Tibial nerve (tissue), 4 donors: ENCODE measurements at regions not wholly inside any gene's neighbourhood (a gene's known extent, or its start where the extent isn't known, plus 50 kb on each side); places are given as distances from the start of the nearest gene placed in this dataset.

Experiments used
- DNase-seq, 2 donors: peaks; one replicate each; pipeline ENCODE4 v3.0.0-alpha.2; 2019; ENCODE audit warnings: low spot score in 2 of 2
- H3K27ac ChIP-seq, 4 donors: fragments of 200-600 bp; sonication (generic) in 3 of 4; one replicate each; pipeline ENCODE4 v1.5.1; 2017 to 2019; ENCODE audit warnings: mild to moderate bottlenecking in 1 of 4
- H3K27me3 ChIP-seq, 2 donors: fragments of 200-600 bp; sonication (generic) in 1 of 2; one replicate each; pipeline versions ENCODE4 v1.5.1 to v1.6.0; 2017 to 2019
- H3K36me3 ChIP-seq, 3 donors: fragments of 200-600 bp; sonication (generic); one replicate each; pipeline ENCODE4 v1.5.1; 2018 to 2019
- H3K4me1 ChIP-seq, 4 donors: fragments of 200-600 bp; sonication (generic) in 3 of 4; one replicate each; pipeline ENCODE4 v1.5.1; 2017 to 2019
- H3K4me3 ChIP-seq, 4 donors: fragments of 200-600 bp; sonication (generic) in 3 of 4; one replicate each; pipeline ENCODE4 v1.5.1; 2017 to 2019; ENCODE audit warnings: mild to moderate bottlenecking in 1 of 4, moderate library complexity in 1 of 4
- H3K9me3 ChIP-seq, 4 donors: fragments of 200-600 bp; sonication (generic) in 3 of 4; one replicate each; pipeline ENCODE4 v1.5.1; 2017 to 2019
- EP300 ChIP-seq, 2 donors: sonication (generic); formaldehyde crosslinking; IDR thresholded peaks; one replicate each; pipeline ENCODE4 v1.6.1; 2017; ENCODE audit warnings: antibody characterized with exemption in 2 of 2, mild to moderate bottlenecking in 1 of 2
- POLR2A ChIP-seq, 2 donors: fragments of 450-650 bp; IDR thresholded peaks; one replicate each; pipeline ENCODE4 v1.6.1; 2017; ENCODE audit warnings: antibody characterized with exemption in 2 of 2, mild to moderate bottlenecking in 2 of 2, moderate library complexity in 2 of 2
- WGBS, 2 donors: methylation state at CpG; one replicate each; pipeline ENCODE4 v1.1.5; 2018; 5-methylcytosine and 5-hydroxymethylcytosine counted together
- TF ChIP-seq, protein P1 (sequence below), 5 experiments: fragments of 200-600 bp in 3 of 5; fragments of 450-650 bp in 2 of 5; sonication (generic) in 3 of 5; IDR thresholded peaks; one replicate each; pipeline ENCODE4 v1.5.1; 2016 to 2019; ENCODE audit warnings: antibody characterized with exemption in 5 of 5, mild to moderate bottlenecking in 3 of 5, moderate library complexity in 2 of 5

DNA sequence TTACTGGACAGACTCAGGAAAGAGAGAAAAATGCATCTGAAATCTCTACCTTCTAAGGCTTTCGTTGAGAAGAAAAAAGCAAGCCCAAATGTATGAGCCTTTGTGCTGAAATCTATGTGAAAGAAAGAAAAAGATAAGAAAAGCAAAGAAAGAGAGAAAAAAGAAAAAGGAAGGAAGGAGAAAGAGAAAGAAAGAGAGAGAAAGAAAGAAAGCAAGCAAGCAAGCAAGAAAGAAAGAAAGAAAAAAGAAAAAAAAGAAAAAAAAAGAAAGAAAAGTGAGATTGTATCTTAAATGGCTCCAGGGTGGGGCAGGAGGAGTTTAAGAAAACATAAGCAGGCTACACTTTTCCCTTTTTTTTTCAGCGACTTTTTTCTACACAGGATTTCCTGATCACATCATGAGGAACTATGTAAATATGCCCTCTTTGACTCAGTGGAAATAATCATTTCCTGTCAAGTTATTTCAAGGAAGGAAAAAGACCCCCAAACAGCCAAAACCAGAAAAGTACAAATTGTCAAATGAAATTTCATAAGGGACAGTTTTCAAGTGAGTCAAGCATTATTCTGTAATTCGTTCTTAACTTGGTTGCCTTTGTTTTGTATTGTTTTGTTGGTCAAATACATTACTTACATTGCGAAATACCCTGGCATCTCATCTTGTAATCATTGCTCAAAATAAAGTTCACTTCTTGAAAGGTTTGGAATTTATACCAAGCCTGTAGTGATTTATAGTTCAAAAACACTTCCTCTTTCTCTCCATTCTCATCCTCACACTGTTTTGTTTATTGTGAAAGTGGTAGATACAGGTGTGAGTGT lies 79.5 kb upstream of the RNF217 start:
- TF ChIP-seq POLR2A (IDR thresholded peaks at IDR 0.05) (no peak), EP300 (IDR thresholded peaks at IDR 0.05) (no peak)
- TF ChIP-seq, protein P1, sequence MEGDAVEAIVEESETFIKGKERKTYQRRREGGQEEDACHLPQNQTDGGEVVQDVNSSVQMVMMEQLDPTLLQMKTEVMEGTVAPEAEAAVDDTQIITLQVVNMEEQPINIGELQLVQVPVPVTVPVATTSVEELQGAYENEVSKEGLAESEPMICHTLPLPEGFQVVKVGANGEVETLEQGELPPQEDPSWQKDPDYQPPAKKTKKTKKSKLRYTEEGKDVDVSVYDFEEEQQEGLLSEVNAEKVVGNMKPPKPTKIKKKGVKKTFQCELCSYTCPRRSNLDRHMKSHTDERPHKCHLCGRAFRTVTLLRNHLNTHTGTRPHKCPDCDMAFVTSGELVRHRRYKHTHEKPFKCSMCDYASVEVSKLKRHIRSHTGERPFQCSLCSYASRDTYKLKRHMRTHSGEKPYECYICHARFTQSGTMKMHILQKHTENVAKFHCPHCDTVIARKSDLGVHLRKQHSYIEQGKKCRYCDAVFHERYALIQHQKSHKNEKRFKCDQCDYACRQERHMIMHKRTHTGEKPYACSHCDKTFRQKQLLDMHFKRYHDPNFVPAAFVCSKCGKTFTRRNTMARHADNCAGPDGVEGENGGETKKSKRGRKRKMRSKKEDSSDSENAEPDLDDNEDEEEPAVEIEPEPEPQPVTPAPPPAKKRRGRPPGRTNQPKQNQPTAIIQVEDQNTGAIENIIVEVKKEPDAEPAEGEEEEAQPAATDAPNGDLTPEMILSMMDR (IDR thresholded peaks at IDR 0.05): no peak
- DNase-seq: no peak
- H3K4me3 ChIP-seq: no peak overlapping the region

GRCh38 chr6:124885171-124885570 lies 77.1 kb upstream of the RNF217 start:
- Histone ChIP-seq H3K4me3 (no peak overlapping the region), H3K4me1 (peaks cover 0 to 31% (median 4%) of the 10 kb centered on the region in 4 donors), H3K27me3 (no peaks in the 10 kb centered on the region), H3K9me3 (no peaks in the 10 kb centered on the region), H3K27ac (no peak overlapping the region), H3K36me3 (no peaks in the 10 kb centered on the region)
- no peak for DNase-seq
- WGBS, 2 donors: 87 to 95% methylated on average over 2 of the region's 2 CpGs
- TF ChIP-seq POLR2A (IDR thresholded peaks at IDR 0.05) (no peak), EP300 (IDR thresholded peaks at IDR 0.05) (no peak)
- TF ChIP-seq, protein P1 (IDR thresholded peaks at IDR 0.05): no peak

More for the DNA sequence above, 79.5 kb upstream of the RNF217 start:
- H3K4me1 ChIP-seq: peaks cover 0 to 18% (median 4%) of the 10 kb centered on the region in 4 donors
- no peaks in the 10 kb centered on the region for H3K9me3 ChIP-seq
- WGBS, 2 donors: 34 to 37% methylated on average over 4 of the region's 4 CpGs
- no peaks in the 10 kb centered on the region for H3K36me3 ChIP-seq
- H3K27me3 ChIP-seq: no peaks in the 10 kb centered on the region
- H3K27ac ChIP-seq: peak overlapping the region in 1 of 4 donors; percentile 52

- no peak for DNase-seq
- Histone ChIP-seq H3K4me3 (no peak overlapping the region), H3K36me3 (no peaks in the 10 kb centered on the region), H3K9me3 (no peaks in the 10 kb centered on the region), H3K27me3 (no peaks in the 10 kb centered on the region), H3K4me1 (peaks cover 0 to 17% (median 0%) of the 10 kb centered on the region in 4 donors), H3K27ac (no peak overlapping the region)
- WGBS, 2 donors: 66 to 71% methylated on average over 10 of the region's 10 CpGs
- TF ChIP-seq POLR2A (IDR thresholded peaks at IDR 0.05): no peak
- TF ChIP-seq, protein P1 (IDR thresholded peaks at IDR 0.05): no peak
- TF ChIP-seq EP300 (IDR thresholded peaks at IDR 0.05): no peak
These were observed 74.2 kb upstream of the RNF217 start for GRCh38 chr6:124887872-124888580.

DNA sequence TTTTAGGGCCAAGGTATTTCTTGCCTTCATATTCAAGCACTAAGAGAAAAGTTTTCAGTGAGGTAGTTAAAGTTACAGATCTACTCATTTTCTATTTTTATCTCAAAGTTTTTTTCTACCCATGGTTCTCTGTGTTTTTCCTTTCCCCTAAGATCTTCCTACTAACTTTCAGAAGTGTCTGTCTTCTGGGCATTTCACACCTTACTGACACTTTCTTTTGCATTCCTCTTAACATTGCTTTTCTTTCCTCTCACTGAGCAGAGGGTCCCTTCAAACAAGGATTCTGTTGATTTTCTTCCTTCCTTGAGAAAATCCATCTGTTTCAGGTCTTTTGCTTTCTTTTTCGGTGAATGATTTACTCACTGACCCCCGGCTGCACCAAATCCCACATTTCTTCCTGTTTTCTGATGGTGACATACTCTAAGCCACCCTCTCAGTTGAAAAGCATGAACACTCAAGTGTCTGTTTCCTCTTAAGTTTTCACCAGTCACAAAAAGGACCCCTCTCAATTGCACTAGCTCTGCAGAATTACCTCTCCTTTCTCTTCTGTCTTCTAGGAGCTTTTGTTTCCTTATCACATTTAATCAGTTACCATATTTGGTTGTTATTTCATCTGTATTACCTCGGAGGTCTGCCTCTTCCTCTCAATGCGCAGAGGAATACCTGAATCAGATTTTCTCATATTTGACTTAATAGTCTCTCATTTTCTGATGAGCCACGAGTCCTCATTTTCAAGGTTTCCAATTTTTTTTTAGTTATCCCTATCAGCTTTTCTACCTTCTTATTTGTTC lies 73.5 kb upstream of the RNF217 start:
- 38 to 49% methylated on average over 5 of the region's 5 CpGs for WGBS, 2 donors
- Histone ChIP-seq H3K27ac (no peak overlapping the region), H3K27me3 (no peaks in the 10 kb centered on the region)

More for the DNA sequence above, 73.5 kb upstream of the RNF217 start:
- H3K4me1 ChIP-seq: peaks cover 0 to 13% (median 0%) of the 10 kb centered on the region in 4 donors
- no peaks in the 10 kb centered on the region for H3K36me3 ChIP-seq
- no peak for DNase-seq
- no peak overlapping the region for H3K4me3 ChIP-seq
- no peaks in the 10 kb centered on the region for H3K9me3 ChIP-seq
- no peak for TF ChIP-seq EP300 (IDR thresholded peaks at IDR 0.05)
- TF ChIP-seq, protein P1 (IDR thresholded peaks at IDR 0.05): no peak
- no peak for TF ChIP-seq POLR2A (IDR thresholded peaks at IDR 0.05)
